GM19351 (cell line): ENCODE measurements at regions not wholly inside any gene's neighbourhood (a gene's known extent, or its start where the extent isn't known, plus 50 kb on each side); places are given as distances from the start of the nearest gene placed in this dataset.

Experiments used
- ATAC-seq: cut with Tn5 transposase; IDR thresholded peaks from one replicate; pipeline ENCODE4 v1.9.1; 2021; ENCODE audit warnings: mild to moderate bottlenecking, moderate library complexity; ENCODE audit not compliant: unreplicated experiment

- ATAC-seq: no peak
Observed at GRCh38 chr2:6384341-6384740, 481.4 kb downstream of the CMPK2 start.

- no peak for ATAC-seq
Observed at GRCh38 chr2:6392354-6392753, 473.4 kb downstream of the CMPK2 start.

GRCh38 chr2:6392966-6393365 is 472.7 kb downstream of the CMPK2 start:
- ATAC-seq: peak; percentile 67

- no peak for ATAC-seq
Observed at GRCh38 chr2:6393819-6394218, 471.9 kb downstream of the CMPK2 start.

GRCh38 chr2:6394276-6394675 is 471.4 kb downstream of the CMPK2 start:
- ATAC-seq: no peak

GRCh38 chr2:6398421-6398820 is 467.3 kb downstream of the CMPK2 start:
- ATAC-seq: no peak

GRCh38 chr2:6401301-6401700 is 464.4 kb downstream of the CMPK2 start:
- ATAC-seq: no peak

- no peak for ATAC-seq
Observed at GRCh38 chr2:6408057-6408456, 457.6 kb downstream of the CMPK2 start.

- no peak for ATAC-seq
Observed at GRCh38 chr2:6410313-6410712, 455.4 kb downstream of the CMPK2 start.

GRCh38 chr2:6412533-6413091 is 453.1 kb downstream of the CMPK2 start:
- ATAC-seq: no peak

- no peak for ATAC-seq
Observed at GRCh38 chr2:6417050-6417449, 448.7 kb downstream of the CMPK2 start.

GRCh38 chr2:6418291-6418690 is 447.4 kb downstream of the CMPK2 start:
- no peak for ATAC-seq

- no peak for ATAC-seq
Observed at GRCh38 chr2:6421138-6421730, 444.5 kb downstream of the CMPK2 start.

- ATAC-seq: no peak
Observed at GRCh38 chr2:6421888-6422287, 443.8 kb downstream of the CMPK2 start.

- peak; percentile 70 for ATAC-seq
Observed at GRCh38 chr2:6423157-6423556, 442.6 kb downstream of the CMPK2 start.

GRCh38 chr2:6423944-6424343 is 441.8 kb downstream of the CMPK2 start:
- ATAC-seq: no peak

GRCh38 chr2:6425032-6425431 is 440.7 kb downstream of the CMPK2 start:
- no peak for ATAC-seq

- ATAC-seq: no peak
Observed at GRCh38 chr2:6429210-6429986, 436.3 kb downstream of the CMPK2 start.

GRCh38 chr2:6434438-6434837 is 431.3 kb downstream of the CMPK2 start:
- no peak for ATAC-seq

GRCh38 chr2:6441800-6442199 is 423.9 kb downstream of the CMPK2 start:
- ATAC-seq: no peak

- peak; percentile 82 for ATAC-seq
Observed at GRCh38 chr2:6442252-6442985, 423.3 kb downstream of the CMPK2 start.
